ENCODE measurements at regions not wholly inside any gene's neighbourhood (a gene's known extent, or its start where the extent isn't known, plus 50 kb on each side); places are given as distances from the start of the nearest gene placed in this dataset.

GRCh38 chr14:100659345-100660001 lies 67.2 kb upstream of the DLK1 start:
- no peak overlapping the region for H3K4me2 ChIP-seq (ENCODE audit: low read length)
- ATAC-seq: no peak
- no peaks in the 10 kb centered on the region for H3K9me3 ChIP-seq (ENCODE audit: control insufficient read depth in 1 of 2, insufficient read depth in 1 of 2, low read depth in 1 of 2, low read length in 2 of 2)
- H3K4me1 ChIP-seq (ENCODE audit: control insufficient read depth in 1 of 2, insufficient read depth in 2 of 2, low read length in 2 of 2): peaks cover 4 to 67% of the 10 kb centered on the region in 2 experiments; a peak in 3 of 4 replicates
- CTCF ChIA-PET: interaction anchor here (1.3 to 2.7 kb wide), 2 partner anchors 13 to 282 kb away, joined by 4 to 11 read pairs; no protein-coding TSS in a partner anchor
- TF ChIP-seq CEBPB (IDR thresholded peaks at IDR 0.05; ENCODE audit: low read depth): no peak
- TF ChIP-seq, protein P1, sequence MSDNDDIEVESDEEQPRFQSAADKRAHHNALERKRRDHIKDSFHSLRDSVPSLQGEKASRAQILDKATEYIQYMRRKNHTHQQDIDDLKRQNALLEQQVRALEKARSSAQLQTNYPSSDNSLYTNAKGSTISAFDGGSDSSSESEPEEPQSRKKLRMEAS (IDR thresholded peaks at IDR 0.05): no peak
- TF ChIP-seq, protein P2, sequence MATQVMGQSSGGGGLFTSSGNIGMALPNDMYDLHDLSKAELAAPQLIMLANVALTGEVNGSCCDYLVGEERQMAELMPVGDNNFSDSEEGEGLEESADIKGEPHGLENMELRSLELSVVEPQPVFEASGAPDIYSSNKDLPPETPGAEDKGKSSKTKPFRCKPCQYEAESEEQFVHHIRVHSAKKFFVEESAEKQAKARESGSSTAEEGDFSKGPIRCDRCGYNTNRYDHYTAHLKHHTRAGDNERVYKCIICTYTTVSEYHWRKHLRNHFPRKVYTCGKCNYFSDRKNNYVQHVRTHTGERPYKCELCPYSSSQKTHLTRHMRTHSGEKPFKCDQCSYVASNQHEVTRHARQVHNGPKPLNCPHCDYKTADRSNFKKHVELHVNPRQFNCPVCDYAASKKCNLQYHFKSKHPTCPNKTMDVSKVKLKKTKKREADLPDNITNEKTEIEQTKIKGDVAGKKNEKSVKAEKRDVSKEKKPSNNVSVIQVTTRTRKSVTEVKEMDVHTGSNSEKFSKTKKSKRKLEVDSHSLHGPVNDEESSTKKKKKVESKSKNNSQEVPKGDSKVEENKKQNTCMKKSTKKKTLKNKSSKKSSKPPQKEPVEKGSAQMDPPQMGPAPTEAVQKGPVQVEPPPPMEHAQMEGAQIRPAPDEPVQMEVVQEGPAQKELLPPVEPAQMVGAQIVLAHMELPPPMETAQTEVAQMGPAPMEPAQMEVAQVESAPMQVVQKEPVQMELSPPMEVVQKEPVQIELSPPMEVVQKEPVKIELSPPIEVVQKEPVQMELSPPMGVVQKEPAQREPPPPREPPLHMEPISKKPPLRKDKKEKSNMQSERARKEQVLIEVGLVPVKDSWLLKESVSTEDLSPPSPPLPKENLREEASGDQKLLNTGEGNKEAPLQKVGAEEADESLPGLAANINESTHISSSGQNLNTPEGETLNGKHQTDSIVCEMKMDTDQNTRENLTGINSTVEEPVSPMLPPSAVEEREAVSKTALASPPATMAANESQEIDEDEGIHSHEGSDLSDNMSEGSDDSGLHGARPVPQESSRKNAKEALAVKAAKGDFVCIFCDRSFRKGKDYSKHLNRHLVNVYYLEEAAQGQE (IDR thresholded peaks at IDR 0.05; ENCODE audit: low read depth): no peak
- no peak for TF ChIP-seq EGR1 (IDR thresholded peaks at IDR 0.05; ENCODE audit: low read depth)
- TF ChIP-seq POLR2AphosphoS5 (IDR thresholded peaks at IDR 0.05; ENCODE audit: low read depth, low read length): no peak
- TF ChIP-seq SIN3A (IDR thresholded peaks at IDR 0.05; ENCODE audit: low read depth): no peak
- no peak for TF ChIP-seq POLR2A (IDR thresholded peaks at IDR 0.05; ENCODE audit: borderline replicate concordance, extremely low read depth, insufficient read depth, insufficient read length)
- no peak for TF ChIP-seq ZBTB33 (IDR thresholded peaks at IDR 0.05; ENCODE audit: extremely low read depth, insufficient replicate concordance, low read length)
- TF ChIP-seq, protein P3, sequence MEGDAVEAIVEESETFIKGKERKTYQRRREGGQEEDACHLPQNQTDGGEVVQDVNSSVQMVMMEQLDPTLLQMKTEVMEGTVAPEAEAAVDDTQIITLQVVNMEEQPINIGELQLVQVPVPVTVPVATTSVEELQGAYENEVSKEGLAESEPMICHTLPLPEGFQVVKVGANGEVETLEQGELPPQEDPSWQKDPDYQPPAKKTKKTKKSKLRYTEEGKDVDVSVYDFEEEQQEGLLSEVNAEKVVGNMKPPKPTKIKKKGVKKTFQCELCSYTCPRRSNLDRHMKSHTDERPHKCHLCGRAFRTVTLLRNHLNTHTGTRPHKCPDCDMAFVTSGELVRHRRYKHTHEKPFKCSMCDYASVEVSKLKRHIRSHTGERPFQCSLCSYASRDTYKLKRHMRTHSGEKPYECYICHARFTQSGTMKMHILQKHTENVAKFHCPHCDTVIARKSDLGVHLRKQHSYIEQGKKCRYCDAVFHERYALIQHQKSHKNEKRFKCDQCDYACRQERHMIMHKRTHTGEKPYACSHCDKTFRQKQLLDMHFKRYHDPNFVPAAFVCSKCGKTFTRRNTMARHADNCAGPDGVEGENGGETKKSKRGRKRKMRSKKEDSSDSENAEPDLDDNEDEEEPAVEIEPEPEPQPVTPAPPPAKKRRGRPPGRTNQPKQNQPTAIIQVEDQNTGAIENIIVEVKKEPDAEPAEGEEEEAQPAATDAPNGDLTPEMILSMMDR (IDR thresholded peaks at IDR 0.05 in 2 of 3, conservative IDR thresholded peaks at IDR 0.05 in 1 of 3; ENCODE audit: borderline replicate concordance in 1 of 3, insufficient read depth in 1 of 3, low read depth in 2 of 3, low read length in 2 of 3): no peak
- TF ChIP-seq EZH2phosphoT487 (IDR thresholded peaks at IDR 0.05; ENCODE audit: borderline replicate concordance): no peak
- TF ChIP-seq JUND (IDR thresholded peaks at IDR 0.05): no peak
- TF ChIP-seq SRF (IDR thresholded peaks at IDR 0.05; ENCODE audit: low read depth): no peak
- TF ChIP-seq, protein P4, sequence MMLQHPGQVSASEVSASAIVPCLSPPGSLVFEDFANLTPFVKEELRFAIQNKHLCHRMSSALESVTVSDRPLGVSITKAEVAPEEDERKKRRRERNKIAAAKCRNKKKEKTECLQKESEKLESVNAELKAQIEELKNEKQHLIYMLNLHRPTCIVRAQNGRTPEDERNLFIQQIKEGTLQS (IDR thresholded peaks at IDR 0.05): no peak
- no peak for TF ChIP-seq RAD21 (IDR thresholded peaks at IDR 0.05; ENCODE audit: low read depth)
- TF ChIP-seq ELF1 (IDR thresholded peaks at IDR 0.05; ENCODE audit: borderline replicate concordance, low read depth): no peak
- no peak for TF ChIP-seq CBX3 (IDR thresholded peaks at IDR 0.05; ENCODE audit: low read depth)
- TF ChIP-seq ZFX (IDR thresholded peaks at IDR 0.05): no peak
- TF ChIP-seq TCF7L2 (IDR thresholded peaks at IDR 0.05; ENCODE audit: borderline replicate concordance, extremely low read depth, insufficient read depth, insufficient read length): no peak
- intact Hi-C loops (cut with micrococcal nuclease): loop anchor here (10.0 kb wide), 1 partner anchor 1005 kb away; no protein-coding TSS in a partner anchor
- RAD21 ChIA-PET (ENCODE audit: low non-redundant PET in 1 of 2, low total read pairs in 2 of 2, uncharacterized antibody in 2 of 2, unreplicated experiment in 2 of 2): no interaction called here
- H3K27me3 ChIP-seq (ENCODE audit: insufficient read depth, low read length): no peaks in the 10 kb centered on the region
- POLR2A ChIA-PET: no interaction called here
- no peaks in the 10 kb centered on the region for H3K36me3 ChIP-seq (ENCODE audit: control insufficient read depth in 1 of 2, insufficient read depth in 2 of 2, low read length in 2 of 2)
- no peak for DNase-seq (ENCODE audit: low read depth, low spot score)
- H3K79me2 ChIP-seq (ENCODE audit: insufficient read depth, low read length): no peaks in the 10 kb centered on the region
- no peaks in the 10 kb centered on the region for H3K9me2 ChIP-seq (ENCODE audit: insufficient read depth)
- H3K9ac ChIP-seq (ENCODE audit: low read length): no peak overlapping the region
- no peak overlapping the region for H2AFZ ChIP-seq (ENCODE audit: low read depth, low read length, poor library complexity, severe bottlenecking)
- no peak overlapping the region for H3K4me3 ChIP-seq (replicated peaks in 1 of 2; ENCODE audit: low read depth in 1 of 2, low read length in 2 of 2)
- no peak overlapping the region; the same call in 1 of the 2 replicates for H3K27ac ChIP-seq (ENCODE audit: low read depth, low read length)
- BruUV-seq (replicated peaks): no TSS peak
- H4K20me1 ChIP-seq (ENCODE audit: insufficient read depth): no peaks in the 10 kb centered on the region

Measured in HCT116 (cell line).